GM21447 (cell line): ENCODE measurements at regions not wholly inside any gene's neighbourhood (a gene's known extent, or its start where the extent isn't known, plus 50 kb on each side); places are given as distances from the start of the nearest gene placed in this dataset.

Source experiments
- ATAC-seq: cut with Tn5 transposase; IDR thresholded peaks from one replicate; pipeline ENCODE4 v1.9.1; 2021; ENCODE audit not compliant: unreplicated experiment

DNA sequence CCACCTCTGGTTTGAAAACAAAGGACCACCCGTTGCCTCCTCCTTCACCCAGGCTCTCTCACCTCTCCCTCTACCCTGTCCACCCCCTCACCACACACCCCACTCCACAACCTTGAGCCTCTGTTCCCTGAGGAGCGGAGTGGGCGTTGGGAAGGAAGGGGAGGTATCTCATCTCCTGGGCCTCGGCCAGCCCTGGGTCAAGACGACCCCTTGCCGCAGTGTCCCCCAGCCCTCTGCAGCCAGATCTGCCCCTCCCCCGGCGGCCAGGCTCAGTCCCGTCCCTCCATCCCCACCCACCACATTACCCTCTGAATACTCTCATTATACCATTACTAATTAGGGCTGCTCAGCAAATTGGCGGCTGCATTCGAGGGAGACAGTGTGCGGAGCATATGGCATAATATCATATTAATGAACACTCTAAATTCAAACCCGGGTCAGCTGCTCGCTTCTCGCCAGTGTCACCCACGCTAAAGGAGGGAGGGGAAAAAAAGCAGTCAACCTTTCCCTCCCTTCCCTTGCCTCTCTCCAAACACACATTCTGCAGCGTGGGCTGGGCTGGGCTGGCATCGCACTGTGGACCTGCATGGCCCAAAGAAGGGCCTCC, 123.2 kb upstream of the LHX1 start:
- ATAC-seq: no peak

DNA sequence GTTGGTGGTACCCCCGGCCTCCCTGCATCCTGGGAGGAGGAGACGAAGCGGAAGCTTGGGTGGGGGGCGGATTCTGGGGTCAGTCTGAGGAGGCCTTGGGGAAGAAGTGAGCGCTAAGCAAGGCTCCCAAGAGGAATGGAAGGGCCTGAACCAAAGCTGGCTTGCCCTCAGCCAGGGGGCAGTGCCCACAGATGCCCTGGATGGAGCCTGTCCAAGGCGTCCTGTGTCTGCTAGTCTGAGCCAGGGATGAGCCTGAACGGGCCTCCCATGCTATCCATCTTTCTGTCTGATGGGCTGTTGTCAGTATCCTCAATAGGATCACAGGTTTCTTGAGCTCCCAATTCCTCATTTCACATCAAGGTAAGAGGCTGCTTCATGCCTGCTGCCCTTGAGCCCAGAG, 122.3 kb upstream of the LHX1 start:
- no peak for ATAC-seq

DNA sequence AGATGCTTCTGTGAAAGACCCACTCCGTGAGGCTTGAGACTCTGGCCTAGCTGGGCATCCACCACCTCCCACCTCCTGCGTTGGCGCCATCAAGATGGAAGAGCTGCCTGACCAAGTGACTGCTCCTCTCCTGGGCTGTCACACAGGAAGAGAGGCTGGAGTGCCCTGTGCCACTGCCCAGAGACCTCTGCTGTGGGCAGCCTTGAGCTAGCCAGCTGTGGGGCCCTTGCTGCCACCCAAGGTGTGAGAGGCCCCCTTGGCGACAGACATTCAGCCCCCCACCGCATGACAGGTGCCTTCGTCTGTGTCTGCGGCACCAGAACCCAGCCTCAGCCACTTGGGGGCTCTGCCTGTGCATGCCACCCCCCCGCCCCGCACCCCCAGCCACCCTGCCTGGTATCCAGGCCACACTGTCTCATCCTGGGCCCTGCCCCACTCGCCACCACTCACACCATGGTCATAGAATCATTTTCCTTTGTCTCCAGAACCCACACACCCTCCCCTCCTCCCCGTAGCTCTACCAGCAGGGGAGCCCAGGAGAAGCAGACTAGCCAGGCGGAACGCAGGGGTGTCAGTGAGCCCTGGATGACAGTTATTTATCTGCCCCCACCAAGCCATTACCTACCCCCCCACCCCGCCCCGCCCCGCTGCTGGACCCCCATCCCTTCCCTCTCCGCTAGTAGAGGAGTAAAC, 120.9 kb upstream of the LHX1 start:
- no peak for ATAC-seq

DNA sequence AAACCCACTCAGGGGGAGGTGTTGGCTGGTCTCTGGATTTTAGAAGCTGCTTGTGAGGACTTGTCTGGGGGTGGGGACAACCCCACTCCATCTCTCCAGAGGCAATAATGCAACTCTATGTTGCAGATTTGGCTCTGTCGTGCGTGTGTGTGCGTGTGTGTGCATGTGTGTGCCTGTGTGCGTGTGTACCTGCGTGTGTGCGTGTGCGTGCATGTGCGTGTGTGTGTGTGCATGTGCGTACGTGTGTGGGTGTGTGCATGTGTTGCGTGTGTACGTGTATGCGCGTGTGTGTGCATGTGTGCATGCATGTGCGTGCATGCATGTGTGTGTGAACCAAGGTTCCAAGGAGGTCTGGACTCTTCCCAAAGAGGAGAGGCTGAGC, 120.4 kb upstream of the LHX1 start:
- no peak for ATAC-seq

DNA sequence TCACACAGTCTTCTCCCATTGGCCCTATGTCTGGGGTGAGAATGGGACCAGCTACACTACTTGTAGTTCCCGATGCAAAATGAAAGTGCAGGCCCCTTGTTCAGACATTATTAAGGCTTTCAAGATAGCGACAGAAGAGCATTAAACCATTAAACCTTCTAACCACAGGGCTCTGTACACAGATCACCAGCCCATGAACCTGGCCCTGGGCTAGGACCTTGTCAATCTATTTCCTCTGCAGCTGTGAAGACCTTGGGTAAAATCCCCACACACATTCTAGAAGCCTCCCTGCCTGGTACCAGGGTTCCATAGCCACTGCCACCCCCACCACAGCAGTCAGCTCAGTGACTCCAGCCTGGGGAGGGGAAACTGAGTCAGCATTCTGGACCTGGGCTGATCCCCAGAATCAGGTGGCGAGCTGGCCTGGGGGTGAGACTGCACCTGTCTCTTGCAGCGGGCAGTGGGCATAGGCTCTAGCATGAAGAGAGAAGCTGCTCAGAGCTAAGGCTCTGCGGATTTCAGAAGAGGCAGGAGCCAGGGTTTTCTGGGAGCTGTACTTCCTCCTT, 119.7 kb upstream of the LHX1 start:
- no peak for ATAC-seq

DNA sequence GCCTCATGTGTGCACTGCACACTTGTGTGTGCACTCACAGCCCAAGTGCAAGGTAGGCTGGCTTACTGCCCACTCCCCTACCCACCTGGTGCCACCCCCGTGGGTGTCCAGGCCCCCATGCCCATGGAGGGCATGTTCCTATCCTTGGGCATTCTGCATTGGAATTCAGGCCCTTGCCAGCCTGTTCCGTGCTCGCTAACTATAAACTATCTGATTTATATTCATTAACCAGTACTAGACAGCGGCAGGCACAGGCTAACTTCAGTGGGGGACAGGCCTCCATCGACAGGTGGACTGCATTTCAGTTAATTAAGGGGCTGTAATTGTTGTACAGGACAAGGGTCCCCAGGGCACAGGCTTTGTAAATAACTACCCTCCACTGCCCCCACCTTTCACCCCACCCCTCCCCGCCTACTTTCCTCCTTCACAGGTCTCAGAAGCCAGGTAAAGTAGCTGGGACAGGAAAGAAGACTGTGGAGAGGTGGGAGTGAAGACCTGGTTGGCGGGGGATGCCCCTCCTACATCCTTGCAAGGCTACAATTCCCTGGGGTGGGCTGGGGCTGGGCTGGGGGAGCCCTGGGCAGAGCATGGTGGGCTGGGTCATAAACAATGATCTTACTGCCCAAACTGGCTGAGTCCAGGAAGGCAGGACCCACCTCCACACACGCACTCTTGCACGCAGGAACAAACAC, 119.0 kb upstream of the LHX1 start:
- no peak for ATAC-seq

DNA sequence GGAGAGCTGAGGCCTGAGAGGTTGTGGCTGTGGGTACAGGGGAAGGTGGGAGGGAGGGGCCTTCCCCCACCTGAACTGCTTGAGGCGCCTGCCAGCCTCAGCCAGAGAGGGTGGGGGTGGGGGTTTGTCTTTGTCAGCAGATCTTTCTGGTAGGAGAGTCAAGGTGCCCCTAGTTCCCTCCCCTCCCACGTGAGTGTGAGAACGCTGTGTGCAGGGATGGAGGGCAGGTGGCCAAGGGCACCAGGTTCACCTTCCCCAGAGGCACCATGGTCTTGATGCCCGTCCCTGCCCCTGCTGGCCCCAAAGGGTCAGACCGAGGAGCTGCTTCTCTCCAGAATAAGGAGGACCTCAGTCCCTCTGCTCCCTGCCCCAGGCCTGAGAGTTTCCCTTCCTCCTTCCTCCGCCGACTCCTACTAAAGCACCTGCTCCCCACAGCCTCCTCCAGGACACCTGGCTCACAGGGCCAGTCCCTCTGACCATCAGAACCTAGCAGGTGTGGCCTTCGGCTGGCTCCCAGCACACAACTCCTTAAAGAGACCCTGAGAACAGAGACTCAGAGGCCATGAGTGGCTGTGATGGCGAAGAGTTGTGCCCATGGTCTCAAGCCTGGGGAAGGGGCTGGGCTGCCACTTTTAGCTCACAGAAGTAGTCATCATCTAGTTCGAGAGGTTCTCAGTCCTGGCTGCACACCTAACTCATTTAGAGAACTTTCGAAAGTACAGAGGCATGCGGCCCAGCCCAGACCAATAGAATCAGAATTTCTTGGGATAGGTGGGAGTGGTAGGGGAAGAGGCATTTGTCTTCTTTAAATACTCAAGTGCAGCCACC, 113.2 kb upstream of the LHX1 start:
- no peak for ATAC-seq

DNA sequence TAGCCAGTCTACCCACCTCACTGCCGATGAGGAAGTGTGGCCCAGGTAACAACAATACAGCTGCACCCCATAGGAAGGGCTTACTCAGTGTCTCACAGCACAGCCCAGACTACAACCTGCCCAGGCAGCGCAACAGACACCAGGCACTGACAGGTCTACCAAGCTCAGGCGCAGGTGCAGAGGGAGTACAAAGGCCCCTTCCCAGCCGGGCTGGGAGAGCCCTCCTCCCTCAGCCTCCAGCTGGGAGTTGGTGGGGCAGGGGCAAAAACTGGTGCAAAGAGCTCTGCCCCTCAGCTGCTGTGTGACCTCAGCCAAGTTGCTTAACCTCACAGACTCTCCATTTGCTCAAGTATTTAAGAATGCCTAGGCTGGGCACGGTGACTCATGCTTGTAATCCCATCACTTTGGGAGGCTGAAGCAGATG, 112.6 kb upstream of the LHX1 start:
- ATAC-seq: no peak

DNA sequence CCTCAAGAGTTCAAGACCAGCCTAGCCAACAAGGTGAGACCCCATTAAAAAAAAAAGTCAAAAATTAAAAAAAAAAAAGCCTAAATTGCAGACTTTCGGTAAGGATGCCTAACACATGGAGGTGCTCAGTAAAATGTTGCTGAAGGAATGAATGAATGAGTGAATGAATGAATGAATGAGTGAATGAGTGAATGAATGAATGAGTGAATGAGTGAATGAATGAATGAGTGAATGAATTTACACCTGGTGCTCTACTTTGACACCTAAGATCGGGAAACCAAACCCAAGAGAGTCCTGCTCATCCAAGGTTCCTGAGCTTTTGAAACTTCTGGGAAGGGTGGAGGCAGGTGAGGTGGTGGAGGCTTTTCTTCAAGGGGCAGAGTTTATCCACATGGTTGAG, 112.2 kb upstream of the LHX1 start:
- ATAC-seq: no peak

DNA sequence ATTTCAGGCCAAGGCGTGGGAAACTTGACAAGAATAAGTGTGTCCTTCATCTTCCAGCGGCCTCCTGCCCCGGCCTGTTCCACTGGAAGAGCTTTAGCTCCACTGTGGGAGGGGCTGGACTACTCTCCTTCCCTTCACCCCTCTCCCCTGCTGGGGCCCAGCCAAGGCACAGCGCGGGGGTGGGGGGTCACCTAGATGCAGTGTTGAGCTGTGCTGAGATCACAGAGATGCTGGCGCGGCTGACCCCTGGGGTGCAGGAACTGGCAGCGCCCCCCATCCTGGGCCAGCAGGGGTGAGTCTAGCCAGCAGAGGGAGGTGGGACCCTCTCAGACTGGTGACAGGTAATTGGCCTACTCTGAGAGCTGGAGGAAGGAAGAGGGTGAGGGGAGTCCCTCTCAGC, 111.8 kb upstream of the LHX1 start:
- ATAC-seq: no peak

DNA sequence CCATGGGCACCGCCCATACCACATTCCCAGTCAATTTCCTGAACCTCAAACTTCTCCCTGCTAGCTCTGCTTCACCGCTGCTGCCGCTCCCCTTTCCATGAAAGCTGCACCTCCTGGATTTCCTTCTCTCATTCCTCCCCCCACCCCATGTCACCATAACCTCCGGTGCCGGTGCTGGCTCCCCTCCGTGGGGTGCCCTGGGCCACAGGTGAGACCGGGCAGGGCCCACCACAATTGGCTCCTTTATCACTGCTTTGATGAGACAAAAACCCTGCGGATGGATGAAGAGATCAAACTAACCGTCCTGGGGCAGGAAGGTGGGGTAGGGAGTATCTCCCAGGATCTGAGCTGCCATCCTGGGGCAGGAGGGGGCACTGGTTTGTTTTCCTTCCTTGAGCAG, 111.3 kb upstream of the LHX1 start:
- no peak for ATAC-seq

DNA sequence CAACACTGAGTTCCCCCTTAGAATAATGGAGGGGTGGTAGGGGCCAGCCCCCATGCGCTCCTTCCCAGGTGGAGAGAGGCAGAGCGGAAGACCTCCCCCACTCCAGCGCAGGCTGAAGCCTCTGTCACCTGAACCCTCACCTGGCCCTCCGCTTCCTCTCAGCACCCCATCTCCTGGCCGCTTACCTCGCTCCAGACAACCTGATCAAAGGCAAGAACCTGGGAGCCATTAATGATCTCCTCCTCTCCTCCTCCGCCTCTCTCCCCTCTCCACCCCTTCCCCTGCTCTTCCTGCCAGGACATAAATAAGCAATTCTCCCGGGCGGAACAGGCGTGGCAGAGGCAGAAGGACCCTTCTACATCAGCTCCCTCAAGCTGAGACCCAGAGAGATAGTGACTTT, 110.2 kb upstream of the LHX1 start:
- no peak for ATAC-seq

DNA sequence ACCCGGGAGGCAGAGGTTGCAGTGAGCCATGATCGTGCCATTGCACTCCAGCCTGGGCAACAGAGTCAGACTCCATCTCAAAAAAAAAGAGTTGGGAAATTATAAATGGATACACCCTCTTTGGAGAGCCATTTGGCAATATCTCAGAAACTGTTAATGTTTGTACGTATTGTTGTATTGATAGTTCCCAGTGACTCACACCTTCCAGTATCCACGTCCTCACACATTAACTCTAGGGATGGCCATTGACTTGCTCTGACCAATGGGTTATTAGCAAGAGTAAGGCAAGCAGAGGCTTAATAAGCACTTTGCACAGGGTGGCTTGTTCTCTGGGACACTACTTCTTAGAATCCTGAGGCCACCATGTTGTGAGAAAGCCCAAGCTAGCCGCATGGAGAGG, 107.6 kb upstream of the LHX1 start:
- no peak for ATAC-seq

DNA sequence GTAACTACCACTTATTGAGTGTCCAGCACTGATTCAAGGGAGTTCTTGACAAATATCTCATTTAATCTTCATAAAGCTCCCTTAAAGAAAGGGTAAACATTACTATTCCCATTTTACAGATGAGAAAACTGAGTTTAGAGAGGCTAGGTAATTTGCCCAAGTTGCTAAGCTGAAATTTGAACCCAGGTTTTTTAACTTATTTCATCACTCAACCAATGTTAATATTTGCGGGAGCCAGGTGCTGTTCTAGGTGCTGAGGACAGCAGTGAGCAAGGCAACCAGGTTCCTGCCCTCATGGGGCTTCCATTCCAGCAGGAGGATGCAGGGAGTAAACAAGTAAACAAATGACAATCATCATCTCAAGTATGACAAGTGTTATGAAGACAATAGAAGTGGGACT, 104.0 kb upstream of the LHX1 start:
- ATAC-seq: no peak

DNA sequence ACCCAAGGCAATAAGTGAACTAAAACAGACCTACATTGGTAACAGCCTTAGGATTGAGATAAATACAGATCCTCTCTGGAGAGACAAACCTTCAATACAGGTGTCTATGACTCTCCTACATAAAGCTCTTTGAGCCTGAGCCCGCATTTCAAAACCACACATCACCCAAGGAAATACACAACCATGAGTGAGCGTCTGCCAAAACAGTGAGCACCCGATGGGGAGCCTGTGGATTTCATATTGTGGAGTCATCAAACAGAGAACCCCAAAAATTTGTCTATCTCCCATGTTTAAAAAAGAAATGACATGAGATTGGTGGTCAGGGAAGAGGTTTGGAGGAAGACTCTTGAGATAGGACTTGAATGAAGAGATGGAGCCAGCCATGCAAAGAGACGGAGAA, 102.2 kb upstream of the LHX1 start:
- ATAC-seq: no peak

DNA sequence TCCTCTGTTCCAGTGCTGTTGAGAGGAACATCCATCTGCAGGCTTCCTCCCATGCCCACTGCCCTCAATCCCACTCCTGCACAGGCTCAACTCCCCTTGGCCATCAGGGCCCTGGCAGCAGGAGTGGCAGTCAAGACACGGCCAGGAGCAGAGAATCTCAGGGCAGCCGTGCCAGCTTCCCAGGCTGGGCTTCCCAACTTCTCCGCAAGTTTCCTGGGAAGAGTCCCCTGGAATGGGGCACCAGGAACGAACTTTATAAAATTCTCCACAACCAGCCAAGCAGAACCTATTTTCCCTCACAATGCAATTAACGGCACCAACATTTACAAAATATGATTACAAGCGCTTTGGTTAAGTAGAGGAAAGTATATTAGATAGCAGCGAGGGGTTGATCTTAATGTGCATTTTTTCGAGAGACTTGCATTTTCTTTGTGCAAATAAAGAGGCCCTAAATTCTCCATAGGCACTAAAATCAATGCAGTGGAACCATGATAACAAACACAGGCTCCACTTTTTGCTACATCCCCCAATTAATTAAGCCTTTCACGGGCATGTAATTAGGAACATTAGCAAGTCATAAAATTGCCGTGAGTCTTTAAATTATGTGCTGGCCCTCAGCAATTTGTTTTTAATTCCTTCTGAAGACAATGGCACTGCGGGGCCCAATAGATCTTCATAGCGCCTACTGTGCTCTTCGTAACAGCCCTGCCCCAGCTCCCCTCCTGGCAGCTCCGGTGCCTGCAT, 99.9 kb upstream of the LHX1 start:
- ATAC-seq: no peak

DNA sequence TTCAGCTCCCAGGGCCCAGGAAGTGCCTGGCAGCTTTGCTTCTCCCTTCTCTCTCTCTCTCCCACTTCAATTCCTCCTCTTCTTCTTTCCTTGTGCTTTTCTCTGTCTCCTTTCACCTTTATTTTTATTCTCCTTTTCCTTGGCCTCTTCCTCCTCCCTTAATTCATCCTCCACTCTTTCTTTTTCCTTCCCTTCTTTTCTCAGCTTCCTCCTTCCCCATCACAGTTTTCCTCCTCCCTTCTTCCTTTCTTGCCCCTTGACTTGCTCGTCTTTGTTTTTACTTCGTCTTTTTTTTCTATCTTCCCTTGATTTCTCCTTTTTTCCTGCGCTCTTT, 99.4 kb upstream of the LHX1 start:
- ATAC-seq: no peak

DNA sequence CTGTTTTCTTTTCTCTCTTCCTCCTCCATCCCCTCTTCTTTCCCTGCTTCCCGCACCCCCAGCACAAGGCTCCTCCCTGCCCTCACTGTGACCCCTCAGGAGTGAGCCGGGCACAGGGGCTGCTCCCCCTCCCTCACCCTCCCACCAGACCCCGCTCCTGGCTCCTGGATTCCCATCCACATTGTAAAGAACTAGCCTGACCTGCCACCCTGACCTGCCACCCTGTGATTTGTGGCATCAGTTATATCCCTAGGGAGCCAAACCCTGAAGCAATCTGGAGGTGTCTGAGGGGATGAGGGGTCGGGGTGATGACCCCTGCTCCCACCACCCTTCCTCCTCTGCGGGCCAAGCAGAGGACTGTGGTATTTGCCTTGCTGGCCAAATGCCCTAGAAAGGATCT, 98.0 kb upstream of the LHX1 start:
- no peak for ATAC-seq

DNA sequence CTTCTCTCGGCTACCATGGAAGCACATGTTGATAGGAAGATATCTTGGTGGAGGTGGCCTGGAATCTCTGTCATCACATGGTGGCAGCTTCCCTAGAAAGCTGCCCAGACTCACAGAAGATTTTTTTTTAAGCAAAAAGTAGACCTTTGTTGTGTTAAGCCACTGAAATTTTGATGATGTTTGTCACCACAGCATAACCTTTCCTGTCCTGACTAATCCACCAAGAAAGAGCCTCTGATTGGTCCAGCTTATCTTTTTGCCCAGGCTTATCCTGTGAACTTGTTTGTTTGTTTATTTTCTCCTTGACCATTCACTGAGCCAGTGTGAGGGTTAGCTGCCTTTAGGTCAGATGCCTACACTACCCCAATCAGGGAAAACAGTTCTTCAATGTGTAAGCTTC, 96.5 kb upstream of the LHX1 start:
- no peak for ATAC-seq

DNA sequence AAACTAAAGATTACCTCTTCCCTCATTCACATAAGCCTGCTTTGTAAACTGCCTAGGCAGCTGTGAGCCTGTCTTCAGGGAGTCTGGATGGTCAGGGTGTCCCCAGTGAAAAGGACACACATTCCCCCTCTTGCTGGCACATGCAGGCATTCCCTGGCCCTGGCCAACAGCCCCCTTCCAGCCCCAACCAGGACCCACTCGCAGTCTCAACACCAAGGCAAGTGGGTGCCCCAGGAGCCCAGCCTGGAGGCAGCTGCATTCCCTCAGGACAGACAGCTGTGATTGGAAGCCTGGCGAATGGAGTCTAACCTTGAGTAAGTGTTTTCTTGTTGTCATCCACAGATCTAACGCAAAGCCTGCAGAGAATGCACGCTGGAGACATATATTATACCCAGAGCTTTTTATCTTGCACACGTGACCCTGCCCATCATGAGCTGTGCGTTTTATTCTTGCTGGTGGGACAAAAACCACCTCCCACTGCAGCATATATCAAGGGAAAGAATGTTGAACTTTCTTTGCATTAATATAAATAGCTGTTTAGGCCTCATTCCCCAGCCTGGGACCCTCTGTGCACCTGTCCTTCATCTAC, 95.0 kb upstream of the LHX1 start:
- ATAC-seq: no peak
